Keratinocyte (primary cell): ENCODE measurements at regions not wholly inside any gene's neighbourhood (a gene's known extent, or its start where the extent isn't known, plus 50 kb on each side); places are given as distances from the start of the nearest gene placed in this dataset.

ENCODE experiments used
- CTCF ChIP-seq, 3 experiments: IDR thresholded peaks in 1 of 3; conservative IDR thresholded peaks in 1 of 3; optimal IDR thresholded peaks in 1 of 3; 2 replicates in 2 of 3; 3 replicates in 1 of 3; pipeline versions ENCODE3 to v1.5.1; 2011; ENCODE audit warnings: low read length in 3 of 3, mild to moderate bottlenecking in 3 of 3, moderate library complexity in 2 of 3, control low read depth in 1 of 3, inconsistent platforms in 1 of 3; ENCODE audit not compliant: insufficient read depth in 2 of 3; ENCODE audit errors: extremely low read depth in 1 of 3
- EZH2 ChIP-seq: IDR thresholded peaks from one replicate; pipeline ENCODE4 v1.6.1; 2012; ENCODE audit warnings: inconsistent platforms, mild to moderate bottlenecking, low read length, moderate library complexity

DNA sequence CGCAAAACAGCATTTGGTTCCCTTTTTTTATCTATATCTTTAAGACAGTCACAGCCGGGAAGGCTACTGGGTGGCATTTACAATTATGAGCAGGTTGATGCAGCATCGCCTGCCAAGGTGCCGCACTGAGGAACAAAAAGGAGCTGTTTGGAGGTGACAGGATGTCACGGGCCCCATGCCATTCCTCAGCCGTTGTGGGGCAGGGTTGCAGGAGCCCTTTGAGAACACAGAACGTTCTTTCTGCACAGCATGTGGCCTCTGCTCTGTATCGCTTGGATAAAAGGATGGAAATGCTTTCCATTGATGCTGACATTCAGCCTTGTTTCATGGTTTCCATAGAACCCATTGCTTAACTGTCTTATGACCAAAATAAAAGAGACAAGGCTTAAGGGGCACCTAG lies 141.9 kb upstream of the CDH5 start:
- TF ChIP-seq CTCF (optimal IDR thresholded peaks at IDR 0.05 in 1 of 3, IDR thresholded peaks at IDR 0.05 in 1 of 3, conservative IDR thresholded peaks at IDR 0.05 in 1 of 3; ENCODE audit: extremely low read depth in 1 of 3, insufficient read depth in 2 of 3, low read length in 3 of 3): no peak
- TF ChIP-seq EZH2: no peak
